GM21717 (cell line): ENCODE measurements at regions not wholly inside any gene's neighbourhood (a gene's known extent, or its start where the extent isn't known, plus 50 kb on each side); places are given as distances from the start of the nearest gene placed in this dataset.
"Not testable (repeated sequence)": the region's sequence is repeated elsewhere in the genome, so short reads cannot be mapped to it uniquely, and the experiment has no call there.

Experiments
- ATAC-seq: cut with Tn5 transposase; IDR thresholded peaks from one replicate; pipeline ENCODE4 v1.9.1; 2021; ENCODE audit warnings: mild to moderate bottlenecking, moderate library complexity; ENCODE audit not compliant: unreplicated experiment

DNA sequence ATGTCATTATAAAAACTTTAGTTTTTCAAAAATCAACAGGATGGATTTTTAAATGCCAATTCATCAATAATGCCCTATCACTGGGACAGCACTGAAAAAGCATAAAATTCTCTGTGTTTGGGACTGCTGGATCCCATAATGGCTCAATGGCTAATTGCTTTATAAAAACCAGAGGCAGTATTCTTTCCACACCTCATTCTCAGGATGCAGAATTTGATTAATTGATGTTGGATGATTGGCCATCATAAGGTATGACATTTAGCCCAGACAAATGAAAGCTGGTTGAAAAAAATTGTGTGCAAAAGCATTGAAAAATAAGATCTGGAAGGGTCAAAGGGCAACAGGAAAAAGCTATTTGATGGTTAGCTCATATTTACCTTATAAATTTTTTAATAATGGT lies 362.2 kb upstream of the SNX7 start:
- no peak for ATAC-seq

- no peak for ATAC-seq
Measured at GRCh38 chr1:98298319-98298718, 363.2 kb upstream of the SNX7 start.

- ATAC-seq = no peak
Measured at GRCh38 chr1:98296681-98297080, 364.8 kb upstream of the SNX7 start.

DNA sequence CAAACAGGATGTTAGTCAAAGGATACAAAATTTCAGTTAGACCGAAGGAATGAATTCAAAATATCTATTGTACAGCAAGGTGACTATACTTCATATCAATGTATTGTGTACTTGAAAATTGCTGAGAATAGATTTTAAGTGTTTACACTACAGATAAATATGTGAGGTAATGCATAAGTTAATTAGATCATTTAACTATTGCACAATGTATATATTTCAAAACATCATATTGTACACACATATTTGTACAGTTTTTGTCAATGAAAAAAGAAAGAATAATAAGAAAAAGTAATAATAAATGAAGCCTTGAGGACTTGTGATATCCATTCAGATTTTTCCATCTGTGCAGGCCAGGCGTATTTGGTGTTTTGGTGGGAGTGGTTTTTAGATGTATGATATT lies 367.4 kb upstream of the SNX7 start:
- ATAC-seq = no peak

- no peak for ATAC-seq
Measured at GRCh38 chr1:98292994-98293393, 368.5 kb upstream of the SNX7 start.

GRCh38 chr1:98289311-98289710 lies 368.5 kb upstream of the DPYD start:
- no peak for ATAC-seq

DNA sequence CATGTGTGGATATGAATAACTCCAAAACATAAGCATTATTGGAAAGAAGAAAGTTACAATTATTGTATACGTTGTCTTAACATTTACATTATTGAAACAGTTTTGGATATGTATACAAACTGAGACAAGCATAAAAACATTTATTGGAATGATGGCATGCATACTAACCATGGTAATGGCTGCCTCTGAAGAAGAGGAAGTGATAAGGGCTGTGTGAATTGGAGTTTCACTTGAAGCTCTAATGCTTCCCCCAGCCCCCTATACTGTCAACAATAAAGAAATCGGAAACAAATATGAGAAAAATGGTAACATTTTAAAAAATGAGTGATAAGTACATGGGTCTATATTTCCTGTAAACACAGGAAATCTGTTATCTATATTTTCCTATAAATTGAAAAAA lies 367.7 kb upstream of the DPYD start:
- no peak for ATAC-seq

DNA sequence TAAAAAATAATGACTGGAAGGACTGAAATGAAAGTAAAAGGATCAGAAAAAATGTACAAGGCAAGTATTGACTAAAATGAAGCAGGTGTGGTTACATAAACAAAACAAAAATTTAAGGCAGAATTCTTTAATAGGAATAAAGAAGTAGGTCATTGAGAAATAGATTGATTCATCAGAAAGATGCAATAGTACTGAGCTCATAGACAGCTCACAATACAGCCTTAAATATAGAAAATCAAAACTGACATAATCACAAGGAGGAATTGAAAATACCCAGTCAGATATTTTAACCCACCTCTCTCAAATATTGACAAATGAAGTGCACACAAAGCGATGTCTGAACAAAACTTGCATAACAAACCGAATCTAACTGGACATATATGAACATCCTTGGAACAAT lies 366.8 kb upstream of the DPYD start:
- ATAC-seq = no peak

DNA sequence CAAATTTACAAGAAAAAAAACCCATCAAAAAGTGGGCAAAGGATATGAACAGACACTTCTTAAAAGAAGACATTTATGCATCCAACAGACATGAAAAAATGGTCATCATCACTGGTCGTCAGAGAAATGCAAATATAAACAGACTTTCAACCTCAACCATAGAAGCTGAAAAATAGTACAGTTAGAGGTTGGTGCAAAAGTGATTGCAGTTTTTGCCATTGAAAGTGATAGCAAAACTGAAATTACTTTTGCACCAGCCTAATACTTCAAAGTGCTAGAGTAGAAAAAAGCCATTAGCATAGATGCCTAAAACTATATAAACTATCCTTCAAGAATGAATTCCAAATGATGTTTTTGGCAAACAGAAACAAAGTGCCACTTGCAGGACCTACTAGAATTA lies 365.8 kb upstream of the DPYD start:
- no peak for ATAC-seq

DNA sequence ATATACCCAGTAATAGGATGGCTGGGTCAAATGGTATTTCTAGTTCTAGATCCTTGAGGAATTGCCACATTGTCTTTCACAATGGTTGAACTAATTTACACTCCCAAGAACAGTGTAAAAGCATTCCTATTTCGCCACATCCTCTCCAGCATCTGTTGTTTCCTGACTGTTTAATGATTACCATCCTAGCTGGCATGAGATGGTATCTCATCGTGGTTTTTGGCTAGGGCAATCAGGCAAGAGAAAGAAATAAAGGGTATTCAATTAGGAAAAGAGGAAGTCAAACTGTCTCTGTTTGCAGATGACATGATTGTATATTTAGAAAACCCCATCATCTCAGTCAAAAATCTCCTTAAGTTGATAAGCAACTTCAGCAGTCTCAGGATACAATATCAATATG lies 364.5 kb upstream of the DPYD start:
- ATAC-seq = not testable (repeated sequence)

DNA sequence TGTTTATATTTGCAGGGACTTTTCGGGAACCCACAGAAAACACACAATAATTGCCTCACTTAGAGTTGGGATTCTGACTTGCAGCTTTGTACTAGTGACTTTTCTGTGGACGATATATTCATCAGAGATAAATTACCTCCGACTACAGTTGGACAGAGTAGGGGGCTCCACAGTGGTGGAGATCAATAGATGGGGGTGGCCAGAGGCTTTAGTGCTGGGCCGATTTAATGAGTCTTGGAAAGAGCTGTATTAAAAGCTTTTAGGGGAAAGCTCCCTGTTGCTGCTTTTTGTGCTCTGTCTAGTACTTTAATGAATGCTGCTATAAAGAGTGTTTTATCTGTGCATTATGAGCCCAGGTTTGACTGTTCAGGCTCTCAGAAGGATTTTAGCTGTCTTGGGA lies 359.2 kb upstream of the DPYD start:
- no peak for ATAC-seq

GRCh38 chr1:98278055-98278454 lies 357.2 kb upstream of the DPYD start:
- ATAC-seq = no peak

DNA sequence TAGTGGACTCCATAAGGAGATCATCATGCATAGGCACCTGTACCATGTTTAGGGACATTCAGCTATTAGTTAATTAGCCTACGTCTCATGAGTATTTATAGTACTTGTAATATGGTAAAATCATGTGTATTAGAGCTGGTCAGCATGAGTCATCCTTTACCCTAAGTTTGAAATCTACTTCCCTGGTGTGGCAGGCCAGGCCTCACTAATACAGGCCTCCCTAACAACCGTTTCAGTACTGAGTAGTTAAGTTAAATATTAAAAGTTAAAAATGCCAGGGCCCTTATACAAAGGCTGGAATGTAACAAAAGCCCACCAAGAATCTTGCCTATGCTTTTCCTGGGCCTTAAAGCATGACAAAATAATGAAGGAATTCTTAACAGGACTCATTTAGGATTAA lies 356.3 kb upstream of the DPYD start:
- ATAC-seq = no peak

DNA sequence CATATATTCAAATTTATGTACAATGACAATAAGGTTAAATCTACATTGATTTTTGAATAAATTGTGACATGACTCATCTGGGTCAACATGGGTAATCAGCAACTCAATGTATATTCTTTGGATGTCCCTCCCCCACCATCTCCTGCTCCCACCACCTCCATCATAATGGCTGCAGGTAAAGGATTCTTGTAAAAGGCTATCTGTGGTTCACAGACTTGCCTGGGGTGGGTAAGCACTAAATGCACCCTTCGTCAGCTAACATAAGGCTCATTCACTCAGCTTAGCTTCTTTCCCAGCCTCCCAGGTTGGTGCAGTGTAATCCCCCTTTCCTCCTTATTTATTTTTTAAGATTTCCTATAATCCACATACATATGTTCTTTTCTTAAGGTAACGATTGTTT lies 355.7 kb upstream of the DPYD start:
- no peak for ATAC-seq

DNA sequence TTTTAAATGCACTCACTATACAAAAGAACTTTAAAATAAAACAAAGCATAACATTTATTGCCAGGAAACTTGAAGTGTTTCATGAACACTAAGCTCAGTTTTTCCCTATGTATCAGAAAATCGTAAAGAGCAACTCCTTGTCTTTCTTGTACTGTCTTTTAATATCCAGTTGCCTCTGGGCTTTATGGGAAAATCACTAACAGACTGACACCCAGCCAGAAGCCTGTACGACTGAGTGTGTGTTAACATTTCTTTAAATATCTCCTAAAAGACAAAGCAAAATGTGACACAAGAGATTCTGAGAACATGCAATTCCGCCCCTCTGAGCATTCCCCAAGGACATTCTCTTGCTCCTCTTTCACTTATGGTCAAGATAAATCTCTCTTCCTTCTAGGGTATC lies 347.5 kb upstream of the DPYD start:
- ATAC-seq = no peak

DNA sequence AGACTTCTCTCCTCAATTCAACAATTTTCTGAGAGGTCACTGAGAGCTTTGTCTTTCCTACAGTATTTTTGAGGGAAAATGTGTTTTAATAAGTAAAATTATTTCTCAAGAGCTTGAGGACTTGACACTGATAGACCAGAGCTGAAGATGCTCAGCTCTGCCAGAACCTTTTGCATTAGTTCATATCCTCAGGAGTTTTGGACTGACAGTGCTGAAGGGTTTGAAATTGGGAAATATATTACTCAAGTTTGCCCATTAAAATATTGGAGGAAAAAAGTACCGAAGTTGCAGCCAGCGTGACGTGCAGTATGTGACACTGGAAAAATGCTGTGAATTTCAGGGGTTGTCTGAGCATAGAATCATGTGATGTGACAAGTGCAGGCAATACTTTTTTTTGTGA lies 346.6 kb upstream of the DPYD start:
- ATAC-seq = no peak

- no peak for ATAC-seq
Measured at GRCh38 chr1:98264727-98265126, 343.9 kb upstream of the DPYD start.

DNA sequence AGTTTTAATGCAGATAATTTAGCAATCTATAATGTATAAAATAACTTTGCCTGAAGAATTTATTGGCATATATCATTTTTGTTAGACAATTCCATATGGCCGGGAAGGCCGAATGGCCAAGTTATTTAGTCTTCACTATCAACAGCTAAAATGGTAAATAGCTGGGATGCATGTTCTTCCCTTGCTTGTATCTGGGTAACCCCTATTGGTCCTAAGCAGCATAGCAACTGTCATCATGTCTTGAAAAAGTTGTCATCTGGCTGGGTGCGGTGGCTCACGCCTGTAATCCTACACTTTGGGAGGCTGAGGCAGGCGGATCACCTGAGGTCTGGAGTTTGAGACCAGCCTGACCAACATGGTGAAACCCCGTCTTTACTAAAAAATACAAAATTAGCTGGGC lies 340.0 kb upstream of the DPYD start:
- no peak for ATAC-seq

GRCh38 chr1:98260412-98260811 lies 339.6 kb upstream of the DPYD start:
- ATAC-seq = no peak

GRCh38 chr1:98256700-98257099 lies 335.9 kb upstream of the DPYD start:
- ATAC-seq = no peak

- ATAC-seq = no peak
Measured at GRCh38 chr1:98253145-98253544, 332.3 kb upstream of the DPYD start.

GRCh38 chr1:98251497-98251896 lies 330.7 kb upstream of the DPYD start:
- no peak for ATAC-seq

GRCh38 chr1:98232678-98233077 lies 311.8 kb upstream of the DPYD start:
- no peak for ATAC-seq

GRCh38 chr1:98222706-98223105 lies 301.9 kb upstream of the DPYD start:
- ATAC-seq = no peak
